ENCODE measurements at regions not wholly inside any gene's neighbourhood (a gene's known extent, or its start where the extent isn't known, plus 50 kb on each side); places are given as distances from the start of the nearest gene placed in this dataset.

GRCh38 chr10:128375171-128375570 lies 248.9 kb upstream of the MKI67 start:
- in situ Hi-C loops (cut with MboI; ENCODE audit: low sequenced_read_pairs, unreplicated experiment), result no loop called here
- no peak for TF ChIP-seq CTCF (IDR thresholded peaks at IDR 0.05; ENCODE audit: borderline replicate concordance, control extremely low read depth, extremely low read depth, insufficient read depth, missing control alignments)
- DNase-seq (ENCODE audit: low spot score), result no peak

- no peak for DNase-seq (ENCODE audit: low spot score)
- no peak for TF ChIP-seq CTCF (IDR thresholded peaks at IDR 0.05; ENCODE audit: borderline replicate concordance, control extremely low read depth, extremely low read depth, insufficient read depth, missing control alignments)
- in situ Hi-C loops (cut with MboI; ENCODE audit: low sequenced_read_pairs, unreplicated experiment), result no loop called here
These were observed 251.3 kb upstream of the MKI67 start for GRCh38 chr10:128377364-128377987.

- in situ Hi-C loops (cut with MboI; ENCODE audit: low sequenced_read_pairs, unreplicated experiment), result no loop called here
These were observed 251.8 kb upstream of the MKI67 start for GRCh38 chr10:128377988-128378387.

GRCh38 chr10:128380946-128381345 lies 254.7 kb upstream of the MKI67 start:
- DNase-seq (ENCODE audit: low spot score), result no peak
- no peak for TF ChIP-seq CTCF (IDR thresholded peaks at IDR 0.05; ENCODE audit: borderline replicate concordance, control extremely low read depth, extremely low read depth, insufficient read depth, missing control alignments)
- in situ Hi-C loops (cut with MboI; ENCODE audit: low sequenced_read_pairs, unreplicated experiment), result no loop called here

More at GRCh38 chr10:128377988-128378387, 251.8 kb upstream of the MKI67 start:
- no peak for TF ChIP-seq CTCF (IDR thresholded peaks at IDR 0.05; ENCODE audit: borderline replicate concordance, control extremely low read depth, extremely low read depth, insufficient read depth, missing control alignments)
- DNase-seq (ENCODE audit: low spot score), result no peak

DNA sequence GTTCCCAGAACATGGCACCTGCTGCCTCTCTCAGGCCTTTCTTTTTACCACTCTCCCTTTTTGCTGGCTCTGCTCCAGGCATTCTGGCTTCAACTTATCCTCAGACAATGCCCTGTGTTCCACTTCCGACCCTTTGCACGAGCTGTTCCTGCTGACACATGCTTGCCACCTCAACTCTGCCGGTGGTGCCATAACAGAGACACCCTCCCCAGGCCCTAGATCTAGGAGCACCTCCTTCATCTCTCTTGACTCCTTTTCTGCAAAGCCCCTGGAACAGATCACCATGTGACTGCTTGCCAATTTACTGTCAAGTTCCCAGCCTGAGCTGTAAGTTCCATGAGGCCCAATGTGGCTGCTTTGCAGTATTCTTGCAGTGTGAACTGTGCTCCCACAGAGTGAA lies 256.0 kb upstream of the MKI67 start:
- no peak for DNase-seq (ENCODE audit: low spot score)
- in situ Hi-C loops (cut with MboI; ENCODE audit: low sequenced_read_pairs, unreplicated experiment), result no loop called here

DNA sequence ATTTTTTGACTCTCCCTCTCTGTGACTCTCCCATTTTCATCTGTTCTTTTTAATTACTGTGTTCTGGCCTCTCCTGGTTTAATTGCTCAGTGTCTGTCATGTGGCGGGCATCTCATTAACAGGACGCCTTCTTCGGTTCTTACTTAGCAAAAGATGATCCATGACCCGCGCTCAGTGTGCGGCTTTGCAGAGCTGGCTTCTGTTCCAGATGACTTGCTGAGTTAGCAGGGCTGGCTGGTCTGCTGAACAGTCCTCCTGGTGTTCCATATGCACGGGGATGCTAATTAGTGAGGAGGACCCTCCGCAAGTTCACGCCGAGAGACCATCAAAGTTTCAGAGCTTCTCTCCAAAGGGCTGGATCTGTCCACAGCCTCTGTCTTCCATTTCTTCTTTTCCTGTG lies 258.6 kb upstream of the MKI67 start:
- in situ Hi-C loops (cut with MboI; ENCODE audit: low sequenced_read_pairs, unreplicated experiment), result no loop called here
- TF ChIP-seq CTCF (IDR thresholded peaks at IDR 0.05; ENCODE audit: borderline replicate concordance, control extremely low read depth, extremely low read depth, insufficient read depth, missing control alignments), result no peak
- no peak for DNase-seq (ENCODE audit: low spot score)

More for the DNA sequence above, 256.0 kb upstream of the MKI67 start:
- no peak for TF ChIP-seq CTCF (IDR thresholded peaks at IDR 0.05; ENCODE audit: borderline replicate concordance, control extremely low read depth, extremely low read depth, insufficient read depth, missing control alignments)
